ENCODE measurements at regions not wholly inside any gene's neighbourhood (a gene's known extent, or its start where the extent isn't known, plus 50 kb on each side); places are given as distances from the start of the nearest gene placed in this dataset.

DNA sequence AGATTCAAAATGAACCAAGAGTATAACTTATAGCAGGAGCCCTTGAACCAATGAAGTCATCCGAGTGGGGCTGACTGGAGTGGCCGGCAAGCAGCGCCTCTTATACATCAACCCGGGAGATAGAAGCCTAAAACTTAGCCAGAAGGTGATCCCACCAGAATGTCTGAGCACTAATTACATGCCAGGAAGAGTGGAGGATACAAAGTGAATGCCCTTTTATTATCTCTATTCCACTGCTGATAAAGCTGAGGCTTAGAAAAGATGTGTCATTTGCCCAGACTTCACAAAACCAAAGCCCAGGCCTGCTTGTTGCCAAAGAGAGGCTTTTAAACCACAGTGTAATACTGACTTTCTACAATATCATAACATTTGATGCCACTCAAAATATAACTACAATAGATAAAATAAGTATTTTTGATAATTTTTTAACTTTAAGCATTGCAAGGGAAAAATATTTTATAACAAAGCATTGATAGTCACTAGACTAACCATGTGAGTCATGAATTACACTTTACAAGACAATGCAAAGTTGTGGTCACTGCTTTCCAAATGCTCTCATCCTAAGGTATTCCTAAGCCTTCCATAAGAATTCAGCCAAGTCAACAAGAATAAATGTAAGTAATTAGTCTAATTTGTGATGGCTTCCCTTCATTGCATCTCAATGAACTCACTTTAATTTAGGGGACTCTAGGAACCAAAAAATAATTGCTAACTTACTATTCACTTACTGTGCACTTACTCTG lies 58.6 kb upstream of the ARID5B start:
- no peak for DNase-seq

DNA sequence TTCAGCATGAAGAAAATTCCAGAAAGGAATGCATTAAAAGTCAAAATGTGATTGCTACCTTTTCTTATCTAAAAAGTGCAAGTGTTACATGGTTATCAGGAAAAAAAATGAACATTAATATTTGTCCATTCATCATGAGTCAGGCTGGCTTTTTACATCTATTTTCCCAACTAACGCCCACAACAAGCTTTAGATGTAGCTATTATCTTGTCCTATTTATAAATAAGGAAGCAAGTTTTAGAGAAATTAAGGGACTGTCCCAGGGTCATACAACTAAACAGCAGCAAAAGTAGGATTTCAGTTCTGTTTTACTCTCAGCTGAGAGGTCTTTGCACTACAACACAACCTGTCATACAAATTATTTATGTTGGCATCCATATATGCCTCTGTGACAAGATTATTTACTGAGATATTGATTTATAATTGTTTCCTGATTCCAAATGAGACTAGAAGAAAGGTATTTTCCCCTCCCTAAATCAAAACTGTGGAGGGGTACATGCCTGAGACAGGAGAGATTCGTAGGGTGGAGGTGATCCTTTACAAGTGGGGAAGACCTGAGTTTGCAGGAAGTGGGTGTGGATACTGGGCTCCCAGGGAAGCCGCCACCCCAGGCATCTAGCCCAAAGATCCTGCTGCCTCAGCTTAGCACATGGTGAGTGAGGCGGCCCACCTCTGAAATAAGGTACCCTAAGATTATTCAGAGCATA lies 57.2 kb upstream of the ARID5B start:
- DNase-seq, result no peak

DNA sequence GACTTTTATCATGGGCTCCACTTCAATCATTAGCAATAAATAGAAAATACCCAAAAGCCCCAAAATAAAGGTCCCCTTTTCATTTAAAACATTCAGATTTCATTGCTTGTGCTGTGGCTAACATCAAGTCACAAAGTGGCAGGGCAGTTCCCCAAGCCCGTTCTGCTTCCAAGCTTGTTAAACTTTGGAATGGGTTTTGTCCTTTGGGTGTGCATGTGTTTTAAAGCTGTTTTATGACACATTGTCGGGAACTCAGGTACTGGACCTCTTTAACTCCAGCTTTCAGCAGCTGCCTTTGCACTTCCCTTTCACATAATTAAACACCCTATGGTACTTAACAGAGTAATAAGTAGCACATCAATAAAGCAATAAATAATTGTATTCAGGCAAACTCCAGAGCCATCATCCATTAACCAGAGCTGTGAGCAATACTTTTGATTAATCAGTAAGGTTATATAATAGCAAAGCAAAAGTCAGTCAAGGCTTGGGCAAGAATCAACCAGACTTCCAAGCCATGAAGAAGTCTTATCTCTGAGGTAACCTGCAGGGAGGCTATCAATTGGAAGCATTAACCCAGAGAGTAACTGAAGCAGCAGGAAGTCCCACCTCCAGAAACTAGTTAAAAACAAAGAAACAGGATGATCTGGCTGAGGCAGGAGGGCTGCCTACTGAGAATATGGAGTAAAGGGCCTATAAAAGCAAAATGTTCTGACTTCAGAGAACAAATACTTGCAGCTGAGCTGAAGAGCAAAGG lies 56.1 kb upstream of the ARID5B start:
- no peak for DNase-seq

DNA sequence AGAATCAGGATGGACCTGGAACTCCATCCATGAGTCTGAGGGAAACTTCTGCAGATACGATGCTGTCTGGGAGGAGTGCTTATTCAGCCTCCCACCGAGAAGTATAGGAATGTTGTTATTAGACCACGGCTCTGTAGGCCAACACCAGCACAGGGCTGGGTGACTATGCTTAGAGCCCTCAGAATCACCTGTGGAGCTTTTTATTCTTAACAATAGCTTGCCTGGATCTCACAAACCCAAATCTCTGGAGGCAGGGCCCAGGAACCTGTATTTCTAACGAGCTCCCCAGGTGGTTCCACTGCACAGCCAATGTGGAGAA lies 55.6 kb upstream of the ARID5B start:
- DNase-seq, result no peak

DNA sequence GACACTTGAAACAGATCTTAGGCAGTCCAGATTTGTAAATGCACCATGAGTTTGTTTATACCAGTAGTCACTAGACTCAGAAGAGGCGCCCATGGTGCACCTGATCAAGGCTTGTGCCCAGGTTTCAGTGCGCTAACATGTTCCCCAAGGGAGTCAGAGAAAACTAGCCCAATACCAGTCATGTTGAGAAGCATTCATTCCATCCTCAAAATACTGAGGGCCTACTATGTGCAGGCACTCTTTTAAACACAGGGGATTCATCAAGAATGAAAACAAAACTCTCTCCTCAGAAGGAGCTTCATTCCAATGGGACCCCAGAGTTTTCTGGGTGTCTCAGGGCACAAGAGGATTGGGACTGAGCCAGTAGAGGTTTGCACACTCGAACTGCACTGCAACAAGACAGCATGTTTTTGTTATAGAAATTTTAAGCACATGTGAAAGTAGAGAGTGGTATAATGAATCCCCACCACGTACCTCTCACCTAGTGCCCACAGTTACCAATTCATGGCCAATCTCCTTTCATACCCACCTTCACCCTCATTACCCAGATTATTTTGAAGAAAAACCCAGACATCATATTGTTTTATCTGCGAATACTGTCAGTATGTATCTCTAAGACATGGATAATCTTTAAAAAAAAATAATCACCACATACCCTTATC lies 55.0 kb upstream of the ARID5B start:
- DNase-seq, result no peak

DNA sequence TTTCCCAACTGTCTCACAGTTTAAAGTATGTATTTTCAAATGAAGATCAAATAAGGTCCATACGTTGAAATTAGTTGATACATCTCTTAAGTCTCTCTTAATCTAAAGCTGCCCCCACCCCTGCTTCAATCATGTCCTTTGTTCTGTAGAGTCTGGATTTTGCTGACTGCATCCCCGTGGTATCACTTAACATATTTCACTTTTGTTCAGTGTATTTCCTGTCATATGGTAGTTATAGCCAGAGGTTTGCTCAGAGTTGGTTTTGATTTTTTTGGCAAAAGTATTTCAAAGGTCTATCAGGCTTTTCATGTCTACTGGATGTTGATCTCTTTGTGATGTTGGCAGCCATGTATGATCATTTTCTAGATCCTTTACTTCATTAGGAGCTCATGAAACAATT lies 54.4 kb upstream of the ARID5B start:
- peak; percentile 23 for DNase-seq

DNA sequence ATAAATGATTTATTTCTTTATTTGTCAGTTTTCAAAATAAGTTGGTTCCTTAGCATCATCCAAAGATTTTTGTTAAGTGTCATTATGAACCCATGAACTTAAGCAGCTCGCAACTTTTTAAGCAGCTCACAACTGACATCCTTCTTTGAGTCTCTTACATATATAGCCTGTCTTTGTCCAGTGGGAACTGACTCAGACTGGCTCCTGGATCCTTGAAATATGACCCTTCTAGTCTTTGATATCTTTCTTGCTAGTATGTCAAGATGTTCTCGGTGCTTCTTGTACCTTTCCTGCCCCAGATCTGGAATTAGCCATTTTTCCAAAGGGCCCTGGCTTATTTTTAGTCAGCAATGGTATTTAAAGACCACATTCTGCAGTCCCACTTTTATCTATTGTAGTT lies 53.9 kb upstream of the ARID5B start:
- DNase-seq, result no peak

DNA sequence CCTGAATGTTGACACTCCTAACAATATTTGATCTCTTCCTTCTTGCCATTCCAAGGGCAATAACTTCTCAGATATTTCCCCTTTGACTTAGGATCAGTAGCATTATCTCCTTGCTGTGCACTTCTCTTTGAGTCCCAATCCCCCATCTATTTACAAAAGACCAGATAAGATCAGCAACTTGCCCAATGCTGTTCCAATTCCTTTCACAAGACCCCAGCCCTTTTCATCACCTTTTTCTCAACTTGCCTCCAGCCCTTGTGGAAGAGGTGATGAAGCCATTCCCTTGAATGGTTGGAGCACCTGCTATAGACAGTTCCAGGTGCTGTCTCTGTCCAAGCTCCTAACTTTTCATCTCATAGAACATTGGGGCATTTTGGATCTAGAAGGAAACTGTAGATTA lies 51.1 kb upstream of the ARID5B start:
- DNase-seq, result no peak
